ENCODE measurements at regions not wholly inside any gene's neighbourhood (a gene's known extent, or its start where the extent isn't known, plus 50 kb on each side); places are given as distances from the start of the nearest gene placed in this dataset.

DNA sequence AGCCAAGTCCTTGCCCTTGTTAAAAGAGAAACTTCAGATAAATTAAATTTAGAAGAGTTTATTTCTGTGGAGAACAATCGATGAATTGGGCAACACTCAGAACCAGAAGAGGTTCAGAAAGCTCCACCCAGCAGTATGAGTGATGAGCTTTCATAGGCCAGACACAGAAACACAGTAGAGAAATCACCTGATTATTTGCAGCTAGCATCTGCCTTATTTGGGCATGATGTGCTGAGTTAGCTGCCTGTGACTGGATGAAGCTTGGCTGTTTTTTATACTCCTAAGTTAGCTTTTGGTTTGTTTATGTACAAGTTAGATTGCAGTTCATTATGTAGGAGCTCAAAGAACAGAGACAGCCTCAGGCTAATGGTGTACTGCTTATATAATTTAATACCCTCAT, 269.5 kb upstream of the SESN3 start:
- no peak for DNase-seq (ENCODE audit: low spot score)
- intact Hi-C loops (cut with DNase I) = no loop called here

DNA sequence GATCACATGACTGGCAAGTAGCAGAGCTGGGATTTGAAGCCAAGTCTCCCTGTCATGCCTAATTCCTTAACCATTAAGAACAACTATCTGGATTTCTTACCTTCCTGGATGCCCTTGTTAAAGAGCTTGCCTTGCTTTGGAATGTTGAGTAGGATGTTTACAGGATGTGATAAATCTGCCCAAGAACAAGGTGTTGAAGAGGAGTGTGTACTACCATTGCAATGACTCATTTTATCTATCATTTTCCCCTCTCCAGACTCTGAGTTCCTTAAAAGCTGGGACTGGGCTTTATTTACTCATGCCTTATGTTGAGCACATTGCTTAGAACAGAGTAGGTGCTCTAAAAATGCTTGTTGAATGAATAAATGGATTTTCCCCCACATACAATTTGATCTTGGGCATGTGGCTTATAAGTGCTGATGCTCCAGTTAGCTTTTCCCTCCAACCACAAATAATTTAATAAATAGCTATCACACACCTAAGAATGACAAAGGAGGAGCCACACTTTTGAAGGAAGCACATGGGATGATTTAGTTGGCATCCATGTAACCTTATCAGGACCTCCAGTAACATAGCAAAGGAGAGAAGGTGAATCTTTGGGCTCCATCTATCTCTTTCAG, 268.6 kb upstream of the SESN3 start:
- DNase-seq (ENCODE audit: low spot score) = no peak
- intact Hi-C loops (cut with DNase I) = no loop called here

DNA sequence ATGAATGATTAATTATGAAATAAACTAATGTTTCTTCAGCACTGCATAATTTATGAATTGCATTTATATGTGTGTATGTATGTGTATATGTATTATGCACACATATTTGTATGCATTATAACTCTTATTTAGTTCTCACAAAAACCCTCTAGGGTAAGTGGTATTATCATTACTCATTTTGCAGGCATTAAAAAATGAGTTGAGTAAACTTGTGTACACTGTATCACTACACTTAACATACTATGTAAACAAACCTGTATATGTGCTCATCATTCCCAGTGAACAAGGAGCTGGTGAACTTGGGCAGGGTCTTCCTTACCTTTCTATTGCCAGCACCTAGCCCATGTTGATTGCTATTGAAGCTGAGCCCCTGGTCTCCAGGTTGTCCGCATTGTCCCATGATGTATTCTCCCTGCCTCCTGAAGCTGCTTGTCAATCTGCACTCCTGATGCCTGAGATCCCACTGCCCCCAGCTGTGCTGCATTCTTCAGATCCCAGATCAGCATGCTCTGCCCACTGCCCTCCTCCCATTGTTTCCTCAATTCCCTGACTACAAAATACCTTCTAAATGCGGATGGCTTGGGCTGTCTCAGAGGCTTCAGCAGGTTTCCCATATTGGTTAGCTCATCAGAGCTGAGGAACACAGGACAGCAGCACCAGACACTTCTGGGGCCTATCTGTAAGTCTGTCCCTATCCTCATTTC, 267.9 kb upstream of the SESN3 start:
- intact Hi-C loops (cut with DNase I) = no loop called here
- DNase-seq (ENCODE audit: low spot score) = no peak

DNA sequence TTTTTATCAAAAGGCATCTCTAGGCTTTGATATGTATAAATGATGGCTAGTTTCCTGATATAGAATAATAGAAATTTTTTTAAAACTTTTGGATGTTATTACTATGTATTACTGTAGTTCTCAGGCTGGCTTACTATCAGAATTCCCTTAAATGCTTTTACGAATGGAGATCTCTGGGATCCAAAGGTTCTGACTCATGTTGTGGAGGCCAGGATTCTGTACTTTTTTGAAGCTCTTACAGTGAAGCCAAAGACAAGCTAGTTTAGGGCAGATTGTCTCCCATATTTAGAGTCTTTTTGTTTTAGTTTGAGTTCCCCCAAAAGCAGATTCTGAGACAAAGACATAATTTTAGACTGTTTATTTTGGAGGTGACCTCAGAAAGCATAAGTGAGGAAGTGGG, 265.9 kb upstream of the SESN3 start:
- intact Hi-C loops (cut with DNase I) = no loop called here

DNA sequence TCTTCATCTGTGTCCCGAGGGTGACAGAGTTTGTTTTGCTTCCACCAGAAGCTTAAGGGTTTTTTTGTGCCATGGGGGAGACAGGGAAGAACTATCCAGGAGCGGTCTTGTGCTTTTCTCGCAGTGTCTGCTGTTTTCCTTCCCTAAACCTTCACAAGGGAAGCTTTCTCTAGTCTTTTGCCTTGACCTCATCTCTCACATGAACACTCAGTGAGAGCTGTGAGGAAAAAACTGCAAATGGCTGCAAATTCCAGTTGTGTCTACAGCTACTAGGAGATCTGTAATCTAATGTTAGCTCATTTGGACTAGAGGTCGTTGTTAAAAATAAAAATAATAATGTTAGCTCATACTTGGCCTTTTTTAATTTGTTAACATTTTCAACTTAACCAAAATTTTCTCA, 264.7 kb upstream of the SESN3 start:
- intact Hi-C loops (cut with DNase I) = no loop called here
- no peak for DNase-seq (ENCODE audit: low spot score)

More for the DNA sequence above, 265.9 kb upstream of the SESN3 start:
- DNase-seq (ENCODE audit: low spot score) = no peak

DNA sequence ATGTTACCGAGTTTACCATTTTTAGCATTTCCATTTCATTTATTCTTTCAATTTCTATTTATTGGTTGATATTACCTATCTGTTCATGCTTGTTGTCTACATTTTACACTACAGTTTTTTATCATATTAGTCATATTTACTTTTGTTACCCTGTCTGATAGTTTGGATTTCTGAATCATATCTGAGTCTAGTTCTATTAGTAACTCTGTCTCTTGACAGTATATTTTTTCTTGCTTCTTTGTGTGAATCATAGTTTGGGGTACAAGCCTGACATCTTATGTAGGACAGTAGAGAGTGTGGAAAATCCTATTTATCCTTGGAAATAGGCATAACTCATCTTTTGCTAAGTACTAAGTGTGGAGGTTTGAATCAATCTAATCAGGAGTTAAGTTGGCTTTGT, 263.9 kb upstream of the SESN3 start:
- intact Hi-C loops (cut with DNase I) = no loop called here
- DNase-seq (ENCODE audit: low spot score) = no peak

DNA sequence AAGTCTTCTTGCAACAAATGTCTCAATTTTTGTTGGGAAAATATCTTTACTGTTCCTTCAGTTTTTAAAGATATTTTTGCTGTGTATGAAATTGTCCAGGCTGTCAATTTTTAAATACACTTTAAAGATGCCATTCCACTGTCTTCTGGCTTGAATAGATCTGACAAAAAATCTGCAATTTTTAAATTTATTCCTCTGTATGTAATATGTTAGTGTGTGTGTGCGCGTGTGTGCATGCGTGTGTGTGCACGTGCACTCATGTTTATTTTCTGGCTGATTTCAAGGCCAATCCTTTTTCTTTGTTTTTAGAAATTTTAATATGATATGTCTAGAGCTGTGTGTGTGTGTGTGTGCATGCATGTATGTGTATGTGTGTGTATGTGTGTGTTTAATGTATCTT, 263.2 kb upstream of the SESN3 start:
- DNase-seq (ENCODE audit: low spot score) = no peak
- intact Hi-C loops (cut with DNase I) = no loop called here

DNA sequence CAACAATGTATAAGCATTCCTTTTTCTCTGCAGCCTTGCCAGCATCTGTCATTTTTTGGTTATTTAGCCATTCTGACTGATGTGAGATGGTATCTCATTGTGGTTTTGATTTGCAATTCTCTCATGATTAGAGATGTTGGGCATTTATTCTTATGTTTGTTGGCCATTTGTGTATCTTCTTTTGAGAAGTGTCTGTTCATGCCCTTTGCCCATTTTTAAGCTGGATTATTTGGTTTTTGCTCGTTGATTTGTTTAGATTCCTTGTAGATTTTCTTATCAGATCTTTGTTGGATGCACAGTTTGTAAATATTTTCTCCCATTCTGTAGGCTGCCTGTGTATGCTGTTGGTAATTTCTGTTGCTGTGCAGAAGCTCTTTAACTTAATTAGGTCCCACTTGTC, 259.6 kb upstream of the SESN3 start:
- DNase-seq (ENCODE audit: low spot score) = no peak
- intact Hi-C loops (cut with DNase I) = no loop called here

DNA sequence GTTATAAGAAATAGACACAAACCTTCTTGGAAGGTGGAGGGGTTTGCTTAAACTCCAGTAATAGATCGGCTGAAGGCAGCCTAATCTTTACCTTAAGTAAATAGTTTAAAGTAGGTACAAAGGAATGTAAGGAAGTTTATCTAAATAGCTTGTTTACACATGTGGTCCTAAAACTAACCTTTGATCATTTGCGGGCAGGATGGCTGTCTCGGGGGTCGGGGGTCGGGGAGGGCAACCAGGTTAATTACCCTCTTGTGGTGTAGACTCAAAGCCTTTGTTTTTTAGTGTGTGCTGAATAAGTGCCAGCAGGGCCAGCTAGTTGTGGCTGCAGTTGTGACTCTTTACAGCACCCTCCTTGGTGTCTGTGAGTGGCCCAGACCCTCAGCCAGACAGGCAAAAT, 256.9 kb upstream of the SESN3 start:
- no peak for DNase-seq (ENCODE audit: low spot score)
- intact Hi-C loops (cut with DNase I) = no loop called here

DNA sequence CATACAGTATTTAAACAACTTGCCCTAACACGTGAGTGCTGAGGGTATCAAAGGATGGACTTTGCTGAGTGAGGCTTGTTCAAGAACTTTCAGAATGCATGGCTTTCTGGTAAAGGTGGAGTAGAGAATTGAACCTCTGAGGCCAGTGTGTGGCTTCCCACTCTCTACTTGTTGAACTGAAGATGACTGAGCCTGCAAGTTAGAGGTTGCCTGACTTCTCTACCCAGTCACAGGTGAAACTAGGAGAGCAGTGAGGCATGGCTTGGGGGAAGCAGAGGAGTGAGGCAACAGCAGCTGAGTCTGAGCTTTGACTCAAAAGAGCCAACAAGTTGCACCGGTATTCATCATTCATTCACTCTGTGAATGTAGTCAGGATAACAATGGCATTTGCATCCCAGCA, 256.4 kb upstream of the SESN3 start:
- DNase-seq (ENCODE audit: low spot score) = no peak
- intact Hi-C loops (cut with DNase I) = no loop called here

DNA sequence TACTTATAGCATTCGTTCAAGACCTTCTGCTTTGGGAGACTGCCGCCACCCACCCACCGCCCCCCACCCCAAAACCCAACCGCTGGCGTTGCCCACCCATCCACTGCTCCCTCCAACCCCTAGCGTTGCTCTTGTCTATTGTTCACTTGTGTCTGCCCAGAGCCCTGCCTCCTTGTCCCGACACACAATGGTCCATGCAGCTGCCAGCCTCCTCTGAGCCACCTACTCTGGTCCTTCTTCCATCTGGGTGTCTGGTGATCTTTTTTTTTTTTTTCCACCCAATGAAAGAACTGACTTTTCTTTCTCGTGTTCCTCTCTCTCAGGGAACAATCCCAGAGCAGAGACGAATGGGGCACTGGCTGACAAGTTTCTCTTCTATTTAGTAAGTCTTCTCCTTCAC, 256.0 kb upstream of the SESN3 start:
- DNase-seq (ENCODE audit: low spot score) = no peak

DNA sequence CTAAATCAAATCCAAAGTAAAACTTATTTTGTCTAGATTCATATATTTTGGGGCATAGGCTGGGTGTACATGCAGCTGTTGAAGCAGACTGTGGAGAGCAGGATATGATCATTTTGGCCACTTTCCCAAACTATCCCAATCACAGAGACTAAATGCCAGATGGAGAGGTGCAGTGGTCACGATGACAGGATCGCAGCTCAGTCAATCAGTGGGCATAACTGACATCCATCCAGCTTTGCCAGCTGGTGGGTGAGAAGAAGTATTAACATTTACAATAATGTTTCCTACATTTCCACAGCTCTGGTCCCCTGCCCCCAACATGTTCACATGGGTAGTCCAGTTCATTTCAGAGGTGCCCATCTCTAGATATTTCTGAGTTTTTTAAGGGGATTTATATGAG, 255.5 kb upstream of the SESN3 start:
- intact Hi-C loops (cut with DNase I) = no loop called here
- DNase-seq (ENCODE audit: low spot score) = no peak

More for the DNA sequence above, 256.0 kb upstream of the SESN3 start:
- intact Hi-C loops (cut with DNase I) = no loop called here

DNA sequence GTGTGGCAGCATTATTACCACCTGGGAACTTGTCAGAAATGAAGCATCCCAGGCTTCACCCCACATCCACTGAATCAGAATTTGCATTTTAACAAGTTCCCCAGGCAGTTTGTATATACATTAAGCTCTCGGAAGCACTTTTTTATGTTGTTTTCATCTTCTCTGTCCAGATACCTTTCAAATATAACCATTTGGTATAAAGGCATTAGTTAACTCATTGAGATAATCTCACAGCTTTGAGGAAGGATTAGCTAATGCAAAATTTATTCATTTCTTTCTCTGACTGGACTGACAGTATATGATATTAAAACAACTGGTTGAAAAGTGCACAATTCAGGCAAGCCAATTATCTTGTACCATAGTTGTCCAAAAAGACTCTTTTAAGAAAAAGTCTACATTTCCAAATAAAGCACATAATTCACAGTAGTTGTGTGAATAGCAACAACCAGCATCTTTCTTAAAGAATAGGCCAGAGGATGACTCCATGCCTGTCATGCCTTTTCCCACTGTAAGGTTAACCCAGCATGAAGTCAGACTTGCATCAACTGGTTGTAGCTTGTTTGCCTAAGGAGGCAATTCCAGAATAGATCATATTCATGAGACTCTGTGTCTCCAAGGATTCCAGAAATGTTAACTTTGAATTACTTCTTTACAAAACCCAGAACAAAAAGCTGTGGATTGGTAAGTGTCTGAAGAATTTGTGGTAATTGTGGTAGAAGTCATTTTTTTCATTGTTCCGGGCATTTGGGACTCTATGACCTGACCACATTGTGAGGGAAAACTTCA, 254.3 kb upstream of the SESN3 start:
- intact Hi-C loops (cut with DNase I) = no loop called here
- DNase-seq (ENCODE audit: low spot score) = no peak

DNA sequence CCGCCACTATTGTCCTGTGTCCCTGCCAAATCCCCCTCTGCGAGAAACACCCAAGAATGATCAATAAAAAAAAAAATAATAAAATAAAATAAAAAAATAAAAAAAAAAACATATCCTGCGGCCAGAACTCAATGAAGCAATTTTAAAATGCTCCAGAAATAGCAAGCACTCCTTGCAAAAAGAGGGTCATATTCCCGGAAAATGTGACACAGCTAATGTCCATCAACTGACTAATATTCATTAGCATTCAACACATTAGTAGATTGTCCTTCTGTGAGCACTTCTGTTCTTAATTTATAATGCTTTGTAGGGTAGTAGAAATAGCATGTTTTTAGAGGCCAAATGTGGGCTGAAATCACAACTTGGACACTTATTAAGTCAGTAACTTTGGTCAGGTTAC, 252.3 kb upstream of the SESN3 start:
- DNase-seq (ENCODE audit: low spot score) = no peak
- intact Hi-C loops (cut with DNase I) = no loop called here

DNA sequence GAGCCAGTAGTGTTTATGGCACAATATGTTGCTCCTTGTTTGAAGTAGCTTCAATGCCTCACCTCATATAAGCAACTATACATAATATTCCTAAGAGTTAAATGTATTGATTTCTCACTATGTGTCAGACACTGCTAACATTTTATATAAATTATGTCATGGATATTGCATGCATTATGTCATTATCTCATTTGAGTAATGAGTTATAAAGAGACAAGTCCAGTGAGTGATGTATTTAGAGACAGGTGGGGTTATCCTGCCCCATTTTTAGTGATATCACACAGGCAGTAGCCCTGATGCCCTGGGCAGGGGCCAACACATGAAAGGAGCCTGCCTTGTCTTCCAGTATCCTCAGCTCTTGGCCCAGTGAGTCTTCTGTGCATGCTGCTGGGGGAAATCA, 247.0 kb upstream of the SESN3 start:
- intact Hi-C loops (cut with DNase I) = no loop called here

DNA sequence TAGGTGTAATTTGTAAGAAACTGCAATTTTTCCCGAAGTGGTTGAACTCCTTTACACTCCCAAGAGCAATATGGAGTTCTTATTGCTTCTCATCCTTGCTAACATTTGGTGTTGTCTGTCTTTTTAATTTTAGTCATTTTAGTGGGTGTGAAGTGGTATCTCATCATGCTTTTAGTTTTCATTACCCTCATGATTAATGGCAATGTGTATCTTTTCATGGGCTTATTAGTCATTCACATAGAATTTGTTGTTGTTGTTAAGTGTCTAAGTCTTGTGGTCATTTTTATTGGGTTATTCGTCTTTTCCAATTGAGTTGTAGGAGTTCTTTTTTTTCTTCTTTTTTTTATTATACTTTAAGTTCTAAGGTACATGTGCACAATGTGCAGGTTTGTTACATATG, 238.3 kb upstream of the SESN3 start:
- intact Hi-C loops (cut with DNase I) = no loop called here
- DNase-seq (ENCODE audit: low spot score) = no peak

More for the DNA sequence above, 247.0 kb upstream of the SESN3 start:
- DNase-seq (ENCODE audit: low spot score) = no peak

DNA sequence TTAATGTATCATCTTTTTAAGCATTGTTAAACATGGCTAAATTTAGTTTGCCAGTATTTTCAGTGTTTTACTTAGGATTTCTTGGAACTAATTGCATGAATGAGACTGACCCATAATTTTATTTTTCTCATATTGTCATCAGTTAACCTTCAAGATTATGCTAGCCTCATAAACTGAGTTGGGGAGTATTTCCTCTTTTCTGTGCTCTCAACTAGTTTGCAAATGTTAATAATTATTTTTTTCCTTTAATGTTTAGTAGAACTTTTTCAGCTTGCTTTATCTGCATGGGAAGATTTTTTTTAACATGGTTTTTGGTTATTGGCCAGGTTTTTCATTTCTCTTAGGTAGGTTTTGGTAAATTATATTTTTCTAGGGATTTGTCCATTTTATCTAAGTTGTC, 235.4 kb upstream of the SESN3 start:
- DNase-seq (ENCODE audit: low spot score) = no peak
- intact Hi-C loops (cut with DNase I) = no loop called here

DNA sequence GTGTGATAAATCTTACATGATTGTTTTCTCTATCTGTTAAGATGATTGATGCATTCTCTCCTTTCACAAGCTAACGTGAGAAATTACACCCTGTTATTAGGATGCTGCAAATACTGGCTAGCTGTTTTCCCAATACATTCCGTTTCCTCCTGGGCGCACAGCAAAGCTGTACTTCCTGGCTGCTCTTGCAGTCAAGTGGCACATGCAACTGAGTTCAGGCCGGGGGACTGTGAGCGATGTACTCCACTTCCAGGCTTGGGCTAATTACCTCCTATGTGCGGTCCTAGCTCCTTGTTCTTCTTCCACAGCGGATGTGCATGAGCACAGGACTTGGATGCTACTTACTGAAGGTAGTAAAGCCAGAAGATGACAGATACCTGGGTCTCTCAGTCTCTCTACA, 234.9 kb upstream of the SESN3 start:
- no peak for DNase-seq (ENCODE audit: low spot score)
- intact Hi-C loops (cut with DNase I) = no loop called here

DNA sequence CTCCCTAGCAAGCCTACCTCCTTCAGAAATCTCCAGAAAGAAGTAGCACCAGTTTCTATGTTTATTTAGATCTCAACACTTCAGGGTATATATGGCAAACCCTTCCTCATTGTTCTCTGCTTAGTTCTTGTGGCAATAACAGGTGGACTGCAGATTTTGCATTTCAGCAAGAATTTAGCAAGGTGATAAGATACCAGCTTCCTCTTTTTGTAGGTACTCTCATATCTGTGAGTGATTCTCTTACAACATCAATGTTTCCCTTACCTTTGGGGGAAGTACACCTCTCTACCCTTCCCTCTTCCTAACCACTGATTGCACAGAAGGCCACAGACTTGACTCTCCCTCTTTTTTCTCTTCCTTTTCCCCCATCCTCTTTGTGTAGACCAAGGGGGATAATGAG, 230.9 kb upstream of the SESN3 start:
- no peak for DNase-seq (ENCODE audit: low spot score)
- intact Hi-C loops (cut with DNase I) = no loop called here

DNA sequence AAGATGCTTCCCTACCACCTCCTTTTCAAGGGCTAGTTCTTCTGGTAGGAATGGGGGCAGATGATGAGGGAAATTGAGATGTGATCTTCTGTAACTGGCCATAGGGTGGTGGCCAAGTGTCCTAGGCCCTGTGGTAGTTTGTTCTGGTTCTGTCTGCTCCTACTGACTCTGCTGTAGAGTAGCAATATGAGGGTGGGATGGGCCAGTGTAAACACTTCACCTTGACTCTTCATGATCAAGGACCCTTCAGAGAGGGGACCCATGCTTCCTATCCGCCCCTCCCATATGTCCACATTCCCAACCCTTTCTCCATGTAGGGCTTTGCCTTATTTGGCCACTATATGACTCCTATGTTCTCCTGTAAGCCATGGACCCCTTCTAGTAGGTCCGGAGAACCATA, 230.3 kb upstream of the SESN3 start:
- intact Hi-C loops (cut with DNase I) = no loop called here
- no peak for DNase-seq (ENCODE audit: low spot score)
